GM12878 (cell line): ENCODE measurements at regions not wholly inside any gene's neighbourhood (a gene's known extent, or its start where the extent isn't known, plus 50 kb on each side); places are given as distances from the start of the nearest gene placed in this dataset.

Experiments used
- ATAC-seq: fragments of 200-7000 bp; cut with Tn5 transposase; 3 replicates; pipeline ENCODE4 v1.9.1; 2020; ENCODE audit warnings: mild to moderate bottlenecking, moderate library complexity
- BruUV-seq: library from RNA; stranded (reverse); fragments of 400-500 nt; replicated peaks from 2 replicates; lab custom pipeline; 2021; lab: Mats Ljungman, UMichigan
- CTCF ChIA-PET: fragments of 300-600 bp; sonication (Branson Sonifier 250); formaldehyde crosslinking; extraction: SDS; loops from one replicate; lab custom pipeline; 2021; ENCODE audit warnings: inconsistent platforms; lab: Yijun Ruan, JAX
- POLR2A ChIA-PET: fragments of 350-600 bp; formaldehyde crosslinking; extraction: SDS; loops from one replicate; lab custom pipeline; 2021; ENCODE audit warnings: inconsistent platforms; lab: Charles Lee
- RAD21 ChIA-PET: fragments of 300-600 bp; sonication (Branson Sonifier 250); formaldehyde crosslinking; loops from one replicate; lab custom pipeline; 2023; ENCODE audit warnings: antibody characterized with exemption; ENCODE audit not compliant: unreplicated experiment; lab: Charles Lee
- SMC1A ChIA-PET: fragments of 300-600 bp; sonication (Branson Sonifier 250); formaldehyde crosslinking; loops from one replicate; lab custom pipeline; 2023; ENCODE audit not compliant: unreplicated experiment, uncharacterized antibody; lab: Charles Lee
- DNase-seq: peaks from one replicate; pipeline ENCODE4 v3.0.0-alpha.2; 2011; ENCODE audit warnings: low read depth, low spot score
- FAIRE-seq: peaks from 3 replicates; lab custom pipeline; 2011; peaks lifted over from hg19 to GRCh38; lab: Jason Lieb, UNC
- H2AFZ ChIP-seq: 2 replicates; pipeline ENCODE4 v1.6.0; 2011; ENCODE audit warnings: low read depth, low read length, control low read depth; ENCODE audit not compliant: control insufficient read depth
- H3K27ac ChIP-seq: 2 replicates; pipeline ENCODE4 v1.5.1; 2011; ENCODE audit warnings: control low read depth; ENCODE audit not compliant: control insufficient read depth, insufficient read depth
- H3K27me3 ChIP-seq, 2 experiments: replicated peaks in 1 of 2; 2 replicates each; pipeline versions ENCODE4 v1.6.0 to v1.6.1; 2011; ENCODE audit warnings: low read length in 1 of 2; ENCODE audit not compliant: control insufficient read depth in 2 of 2, insufficient read depth in 2 of 2
- H3K36me3 ChIP-seq, 2 experiments: 2 replicates each; pipeline ENCODE4 v1.5.1; 2011; ENCODE audit warnings: low read length in 1 of 2; ENCODE audit not compliant: control insufficient read depth in 2 of 2, insufficient read depth in 2 of 2
- H3K4me1 ChIP-seq: 2 replicates; pipeline ENCODE4 v1.6.1; 2011; ENCODE audit warnings: mild to moderate bottlenecking, low read length, moderate library complexity, mixed read lengths; ENCODE audit not compliant: control insufficient read depth, insufficient read depth
- H3K4me2 ChIP-seq: 2 replicates; pipeline ENCODE4 v1.6.0; 2011; ENCODE audit warnings: control low read depth; ENCODE audit not compliant: control insufficient read depth, insufficient read depth
- H3K4me3 ChIP-seq: fragments of 200-600 bp; sonication (generic); 2 replicates; pipeline ENCODE4 v1.5.1; 2016
- H3K79me2 ChIP-seq: 2 replicates; pipeline ENCODE4 v1.6.0; 2011; ENCODE audit warnings: low read length; ENCODE audit not compliant: control insufficient read depth, insufficient read depth
- H3K9ac ChIP-seq: 2 replicates; pipeline ENCODE4 v1.8.0; 2011; ENCODE audit warnings: low read length, control low read depth, mixed read lengths; ENCODE audit not compliant: control insufficient read depth, insufficient read depth
- H3K9me3 ChIP-seq: replicated peaks from 3 replicates; pipeline ENCODE4 v1.5.1; 2011; ENCODE audit warnings: mild to moderate bottlenecking, low read length; ENCODE audit not compliant: control insufficient read depth, insufficient read depth
- H4K20me1 ChIP-seq: 2 replicates; pipeline ENCODE4 v1.6.0; 2011; ENCODE audit not compliant: control insufficient read depth, insufficient read depth
- ATF3 ChIP-seq: IDR thresholded peaks from 2 replicates; pipeline ENCODE4 v1.6.1; 2011; ENCODE audit warnings: low read depth, mild to moderate bottlenecking, low read length, moderate library complexity, borderline replicate concordance; ENCODE audit errors: extremely low read depth
- CHD4 ChIP-seq: fragments of 200-600 bp; sonication (generic); IDR thresholded peaks from 2 replicates; pipeline ENCODE4 v1.6.1; 2016; ENCODE audit warnings: mild to moderate bottlenecking
- ETV6 ChIP-seq, 2 experiments: fragments of 450-650 bp in 1 of 2; IDR thresholded peaks in 1 of 2; conservative IDR thresholded peaks in 1 of 2; 2 replicates each; pipeline ENCODE4 v1.6.1; 2014; ENCODE audit warnings: antibody characterized with exemption in 1 of 2, borderline replicate concordance in 1 of 2, low read depth in 1 of 2, mild to moderate bottlenecking in 1 of 2, moderate library complexity in 1 of 2
- FOXM1 ChIP-seq: IDR thresholded peaks from 2 replicates; pipeline ENCODE4 v1.6.1; 2012; ENCODE audit warnings: low read depth, mild to moderate bottlenecking, inconsistent platforms, low read length, moderate library complexity
- KLF5 ChIP-seq: fragments of 450-650 bp; IDR thresholded peaks from 2 replicates; pipeline ENCODE4 v1.6.1; 2014; ENCODE audit warnings: mild to moderate bottlenecking; ENCODE audit not compliant: partially characterized antibody
- MAX ChIP-seq: IDR thresholded peaks from 2 replicates; pipeline ENCODE4 v1.6.1; 2012; ENCODE audit warnings: low read depth, low read length, improper control_type of control experiment
- MTA3 ChIP-seq: IDR thresholded peaks from 2 replicates; pipeline ENCODE4 v1.6.1; 2012; ENCODE audit warnings: low read length, inconsistent platforms, borderline replicate concordance
- PAX5 ChIP-seq: IDR thresholded peaks from 2 replicates; pipeline ENCODE4 v1.6.1; 2011; ENCODE audit warnings: low read depth, low read length, borderline replicate concordance
- RAD51 ChIP-seq: fragments of 450-650 bp; IDR thresholded peaks from 2 replicates; pipeline ENCODE4 v1.6.1; 2016; ENCODE audit warnings: moderate library complexity, mild to moderate bottlenecking, inconsistent platforms
- SIN3A ChIP-seq: IDR thresholded peaks from 2 replicates; pipeline ENCODE4 v1.6.1; 2012; ENCODE audit warnings: low read depth, low read length, improper control_type of control experiment
- SP1 ChIP-seq: IDR thresholded peaks from one replicate; pipeline ENCODE4 v1.6.1; 2011; ENCODE audit warnings: low read depth, low read length
- SREBF1 ChIP-seq: IDR thresholded peaks from 2 replicates; pipeline ENCODE4 v1.6.1; 2012; ENCODE audit warnings: mild to moderate bottlenecking, low read length
- SREBF2 ChIP-seq: IDR thresholded peaks from 2 replicates; pipeline ENCODE4 v1.6.1; 2012; ENCODE audit warnings: mild to moderate bottlenecking, low read length
- TCF12 ChIP-seq: IDR thresholded peaks from 2 replicates; pipeline ENCODE4 v1.6.1; 2011; ENCODE audit warnings: low read depth, mild to moderate bottlenecking, low read length
- ZBTB33 ChIP-seq: fragments of 450-650 bp; IDR thresholded peaks from 2 replicates; pipeline ENCODE4 v1.6.1; 2017; ENCODE audit warnings: mild to moderate bottlenecking
- ZSCAN29 ChIP-seq: fragments of 450-650 bp; IDR thresholded peaks from 2 replicates; pipeline ENCODE4 v1.6.1; 2017; ENCODE audit warnings: mild to moderate bottlenecking, moderate library complexity
- WGBS: methylation state at CpG from one replicate; pipeline ENCODE4 v1.1.6; 2016; ENCODE audit warnings: low lambda C conversion rate; ENCODE audit not compliant: insufficient replicate concordance, insufficient coverage; ENCODE audit errors: missing lambda C conversion rate; 5-methylcytosine and 5-hydroxymethylcytosine counted together
- in situ Hi-C: fragments of 300-500 bp; cut with MboI; formaldehyde crosslinking; loops from 9 replicates; pipeline ENCODE4 v1.14.3; 2018; ENCODE audit warnings: mixed read lengths
- intact Hi-C: fragments of 100-400 bp; cut with micrococcal nuclease; formaldehyde crosslinking; loops from one replicate; pipeline ENCODE4 v1.14.2; 2022; ENCODE audit not compliant: unreplicated experiment

- H3K4me3 ChIP-seq, result no peak overlapping the region
- no peak for TF ChIP-seq SP1
- TF ChIP-seq FOXM1, result no peak
- TF ChIP-seq ATF3, result no peak
- TF ChIP-seq SREBF1, result no peak
- no peak for TF ChIP-seq SIN3A
- TF ChIP-seq ETV6 (conservative IDR thresholded peaks at IDR 0.05 in 1 of 2, IDR thresholded peaks at IDR 0.05 in 1 of 2; ENCODE audit: borderline replicate concordance in 1 of 2, low read depth in 1 of 2), result no peak
- no peak for TF ChIP-seq SREBF2
- no peak for TF ChIP-seq TCF12
- no peak for TF ChIP-seq KLF5
- TF ChIP-seq CHD4, result no peak
- no peak for TF ChIP-seq ZSCAN29
- no peak for TF ChIP-seq PAX5
- no peak for TF ChIP-seq MTA3
- no peak for TF ChIP-seq ZBTB33
- no peak for TF ChIP-seq RAD51
- TF ChIP-seq MAX, result no peak
- TF ChIP-seq, all 136 proteins: peak for 0
- in situ Hi-C loops (no loop called here), intact Hi-C loops (no loop called here)
- CTCF ChIA-PET, result no interaction called here
- Histone ChIP-seq H3K9ac (no peak overlapping the region), H4K20me1 (no peaks in the 10 kb centered on the region), H3K9me3 (no peaks in the 10 kb centered on the region), H3K4me1 (no peaks in the 10 kb centered on the region), H2AFZ (no peak overlapping the region), H3K27me3 (no peaks in the 10 kb centered on the region), H3K4me2 (no peak overlapping the region), H3K36me3 (no peaks in the 10 kb centered on the region), H3K27ac (no peak overlapping the region), H3K79me2 (no peaks in the 10 kb centered on the region)
- FAIRE-seq (no peak), ATAC-seq (no peak), DNase-seq (no peak)
- RAD21 ChIA-PET, result no interaction called here
- no TSS peak for BruUV-seq
- SMC1A ChIA-PET, result no interaction called here
- 46% methylated on average over 2 of the region's 2 CpGs for WGBS
- POLR2A ChIA-PET, result no interaction called here
Observed at GRCh38 chr5:99368726-99369125, 439.9 kb upstream of the CHD1 start.
